Mesenchymal stem cell (in vitro differentiated cells and primary cell): ENCODE measurements at regions not wholly inside any gene's neighbourhood (a gene's known extent, or its start where the extent isn't known, plus 50 kb on each side); places are given as distances from the start of the nearest gene placed in this dataset.

Experiments
- DNase-seq: peaks from one replicate; pipeline ENCODE4 v3.0.0-alpha.2; 2013
- H2AFZ ChIP-seq: one replicate; pipeline ENCODE4 v1.6.1; 2013; ENCODE audit warnings: low read depth, mild to moderate bottlenecking, control low read depth, inconsistent platforms, low read length, moderate library complexity
- H2AK5ac ChIP-seq: 2 replicates; pipeline ENCODE4 v1.6.1; 2013; ENCODE audit warnings: low read length, moderate library complexity, mild to moderate bottlenecking, inconsistent platforms; ENCODE audit not compliant: severe bottlenecking
- H2BK120ac ChIP-seq: one replicate; pipeline ENCODE4 v1.6.1; 2013; ENCODE audit warnings: low read depth, mild to moderate bottlenecking, inconsistent platforms, low read length, moderate library complexity
- H2BK12ac ChIP-seq, 2 experiments: one replicate each; pipeline ENCODE4 v1.6.1; 2013; ENCODE audit warnings: inconsistent platforms in 2 of 2, low read length in 2 of 2, mild to moderate bottlenecking in 2 of 2, moderate library complexity in 2 of 2, control low read depth in 1 of 2
- H2BK15ac ChIP-seq: one replicate; pipeline ENCODE4 v1.6.1; 2013; ENCODE audit warnings: mild to moderate bottlenecking, low read depth, inconsistent platforms; ENCODE audit not compliant: poor library complexity, severe bottlenecking
- H2BK5ac ChIP-seq: 2 replicates; pipeline ENCODE4 v1.6.1; 2013; ENCODE audit warnings: low read depth, mild to moderate bottlenecking, low read length, control low read depth, inconsistent platforms; ENCODE audit not compliant: poor library complexity, severe bottlenecking
- H3K14ac ChIP-seq, 2 experiments: one replicate each; pipeline ENCODE4 v1.6.1; 2013; ENCODE audit warnings: inconsistent platforms in 2 of 2, low read length in 2 of 2, control low read depth in 1 of 2, mild to moderate bottlenecking in 1 of 2, moderate library complexity in 1 of 2
- H3K18ac ChIP-seq, 2 experiments: one replicate each; pipeline ENCODE4 v1.6.1; 2013; ENCODE audit warnings: inconsistent platforms in 2 of 2, low read length in 2 of 2, control low read depth in 1 of 2, low read depth in 1 of 2, mild to moderate bottlenecking in 1 of 2
- H3K23ac ChIP-seq, 2 experiments: one replicate each; pipeline ENCODE4 v1.6.1; 2013; ENCODE audit warnings: inconsistent platforms in 2 of 2, low read length in 2 of 2, mild to moderate bottlenecking in 2 of 2, moderate library complexity in 2 of 2, control low read depth in 1 of 2
- H3K27ac ChIP-seq: 2 replicates; pipeline ENCODE4 v1.5.1; 2013; ENCODE audit warnings: mild to moderate bottlenecking, moderate library complexity, low read length, control low read depth, inconsistent platforms; ENCODE audit not compliant: poor library complexity, severe bottlenecking
- H3K27me3 ChIP-seq, 2 experiments: 2 replicates each; pipeline versions ENCODE4 v1.6.1 to v1.7.0; 2013; ENCODE audit warnings: low read length in 2 of 2, mild to moderate bottlenecking in 2 of 2, moderate library complexity in 2 of 2, control low read depth in 1 of 2, inconsistent platforms in 1 of 2; ENCODE audit not compliant: control insufficient read depth in 1 of 2, insufficient read depth in 1 of 2
- H3K36me3 ChIP-seq, 2 experiments: 2 replicates each; pipeline versions ENCODE4 v1.6.1 to v1.7.0; 2013; ENCODE audit warnings: low read length in 2 of 2, control low read depth in 1 of 2, inconsistent platforms in 1 of 2, low read depth in 1 of 2, mild to moderate bottlenecking in 1 of 2; ENCODE audit not compliant: insufficient read depth in 2 of 2, control insufficient read depth in 1 of 2
- H3K4ac ChIP-seq, 2 experiments: one replicate each; pipeline ENCODE4 v1.6.1; 2013; ENCODE audit warnings: inconsistent platforms in 2 of 2, low read length in 2 of 2, mild to moderate bottlenecking in 2 of 2, moderate library complexity in 2 of 2, control low read depth in 1 of 2, low read depth in 1 of 2
- H3K4me1 ChIP-seq: 2 replicates; pipeline ENCODE4 v1.6.1; 2013; ENCODE audit warnings: low read depth, low read length, control low read depth; ENCODE audit not compliant: control insufficient read depth, insufficient read depth
- H3K4me2 ChIP-seq: 2 replicates; pipeline ENCODE4 v1.6.1; 2013; ENCODE audit warnings: low read length, mild to moderate bottlenecking, inconsistent platforms; ENCODE audit not compliant: poor library complexity, severe bottlenecking
- H3K4me3 ChIP-seq, 2 experiments: 2 replicates each; pipeline versions ENCODE4 v1.5.1 to v1.7.0; 2013; ENCODE audit warnings: low read length in 2 of 2, mild to moderate bottlenecking in 2 of 2, control low read depth in 1 of 2, low read depth in 1 of 2; ENCODE audit not compliant: insufficient read depth in 1 of 2
- H3K79me1 ChIP-seq: replicated peaks from 2 replicates; pipeline ENCODE4 v1.6.1; 2013; ENCODE audit warnings: mild to moderate bottlenecking, control low read depth, low read length, inconsistent platforms; ENCODE audit not compliant: poor library complexity, severe bottlenecking
- H3K9ac ChIP-seq: 2 replicates; pipeline ENCODE4 v1.7.0; 2013; ENCODE audit warnings: mild to moderate bottlenecking, low read length, moderate library complexity
- H3K9me3 ChIP-seq: 2 replicates; pipeline ENCODE4 v1.7.0; 2013; ENCODE audit warnings: mild to moderate bottlenecking, low read length; ENCODE audit not compliant: control insufficient read depth
- H4K8ac ChIP-seq: one replicate; pipeline ENCODE4 v1.6.1; 2013; ENCODE audit warnings: inconsistent platforms, mild to moderate bottlenecking, low read length, moderate library complexity
- H4K91ac ChIP-seq: one replicate; pipeline ENCODE4 v1.6.1; 2013; ENCODE audit warnings: mild to moderate bottlenecking, low read length, inconsistent platforms
- WGBS: methylation state at CpG from one replicate; pipeline ENCODE4 v1.1.7; 2013; ENCODE audit warnings: mixed read lengths; 5-methylcytosine and 5-hydroxymethylcytosine counted together

DNA sequence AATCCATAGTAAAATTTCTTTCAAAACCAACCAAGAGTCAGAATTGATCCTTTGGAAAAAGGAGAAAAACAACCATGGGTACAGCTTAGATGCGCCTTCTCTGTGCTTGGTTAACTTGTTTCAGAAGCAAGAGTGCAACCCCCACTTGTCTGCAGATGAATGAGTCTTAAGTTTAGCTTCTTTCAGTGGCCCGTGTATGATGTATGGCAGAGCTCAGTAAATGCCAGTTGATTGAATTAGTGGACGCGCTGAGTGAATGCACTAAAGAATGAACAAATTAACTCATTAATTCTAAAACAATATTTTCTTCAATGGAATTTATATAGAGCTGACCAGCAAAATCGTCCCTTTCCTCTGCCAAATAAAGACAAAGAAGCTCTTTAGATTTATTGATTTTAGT, 67.0 kb upstream of the ARHGEF3 start:
- no peak overlapping the region for H3K4ac ChIP-seq
- no peaks in the 10 kb centered on the region for H3K4me1 ChIP-seq
- no peak overlapping the region for H2BK5ac ChIP-seq
- no peak overlapping the region for H2BK120ac ChIP-seq
- no peak overlapping the region for H3K4me3 ChIP-seq
- no peak overlapping the region for H3K4me2 ChIP-seq
- no peak overlapping the region for H3K9ac ChIP-seq
- no peak for DNase-seq
- H3K27me3 ChIP-seq = no peaks in the 10 kb centered on the region
- no peaks in the 10 kb centered on the region for H3K9me3 ChIP-seq
- H3K23ac ChIP-seq = no peak overlapping the region
- H3K36me3 ChIP-seq = no peaks in the 10 kb centered on the region
- H2BK15ac ChIP-seq = no peak overlapping the region
- H4K8ac ChIP-seq = no peak overlapping the region
- no peak overlapping the region for H4K91ac ChIP-seq
- H2AFZ ChIP-seq = no peak overlapping the region
- no peak overlapping the region for H2AK5ac ChIP-seq
- H2BK12ac ChIP-seq = no peak overlapping the region
- WGBS = 94% methylated on average over 1 of the region's 5 CpGs
- H3K14ac ChIP-seq = no peak overlapping the region
- no peak overlapping the region for H3K18ac ChIP-seq
- no peak overlapping the region for H3K27ac ChIP-seq
- H3K79me1 ChIP-seq = no peaks in the 10 kb centered on the region

- 98% methylated on average over 4 of the region's 4 CpGs for WGBS
- H2AK5ac ChIP-seq = no peak overlapping the region
- H4K91ac ChIP-seq = no peak overlapping the region
- no peak overlapping the region for H3K4me2 ChIP-seq
- no peak overlapping the region for H3K4ac ChIP-seq
- H3K27ac ChIP-seq = no peak overlapping the region
- no peak overlapping the region for H2BK12ac ChIP-seq
- no peak for DNase-seq
- no peak overlapping the region for H2BK5ac ChIP-seq
- no peak overlapping the region for H3K23ac ChIP-seq
- no peak overlapping the region for H2BK120ac ChIP-seq
- no peaks in the 10 kb centered on the region for H3K36me3 ChIP-seq
- H3K27me3 ChIP-seq = no peaks in the 10 kb centered on the region
- H3K9me3 ChIP-seq = no peaks in the 10 kb centered on the region
- H3K9ac ChIP-seq = no peak overlapping the region
- no peaks in the 10 kb centered on the region for H3K79me1 ChIP-seq
- no peak overlapping the region for H3K4me3 ChIP-seq
- H4K8ac ChIP-seq = no peak overlapping the region
- peaks cover 1% of the 10 kb centered on the region for H3K4me1 ChIP-seq
- no peak overlapping the region for H3K18ac ChIP-seq
- no peak overlapping the region for H3K14ac ChIP-seq
- no peak overlapping the region for H2BK15ac ChIP-seq
- H2AFZ ChIP-seq = no peak overlapping the region
Measured at GRCh38 chr3:56867671-56868070, 65.9 kb upstream of the ARHGEF3 start.

GRCh38 chr3:56864918-56865524, 63.3 kb upstream of the ARHGEF3 start:
- Histone ChIP-seq H3K9me3 (no peaks in the 10 kb centered on the region), H3K27ac (no peak overlapping the region), H2BK120ac (no peak overlapping the region), H3K14ac (no peak overlapping the region), H2AFZ (no peak overlapping the region), H3K4me2 (no peak overlapping the region), H2BK5ac (no peak overlapping the region), H3K79me1 (no peaks in the 10 kb centered on the region), H2BK12ac (no peak overlapping the region), H4K8ac (no peak overlapping the region), H3K27me3 (peaks cover 0 to 6% of the 10 kb centered on the region in 2 experiments), H4K91ac (no peak overlapping the region), H2BK15ac (no peak overlapping the region), H3K36me3 (no peaks in the 10 kb centered on the region), H3K4me1 (peaks cover 4% of the 10 kb centered on the region), H3K4ac (no peak overlapping the region), H3K23ac (no peak overlapping the region), H3K9ac (no peak overlapping the region), H3K18ac (no peak overlapping the region), H3K4me3 (no peak overlapping the region), H2AK5ac (no peak overlapping the region)
- WGBS = 96% methylated on average over 5 of the region's 6 CpGs
- no peak for DNase-seq

- Histone ChIP-seq H3K36me3 (no peaks in the 10 kb centered on the region), H3K4ac (no peak overlapping the region), H2BK12ac (peak overlapping the region in 1 of 2 experiments; percentile 39), H2BK15ac (peak overlapping the region; percentile 36), H3K79me1 (no peaks in the 10 kb centered on the region), H2AFZ (no peak overlapping the region), H2BK5ac (no peak overlapping the region), H2BK120ac (no peak overlapping the region), H3K4me3 (no peak overlapping the region), H3K4me2 (no peak overlapping the region), H4K91ac (no peak overlapping the region), H3K27ac (no peak overlapping the region), H3K27me3 (peaks cover 0 to 6% of the 10 kb centered on the region in 2 experiments), H3K9me3 (no peaks in the 10 kb centered on the region), H3K18ac (no peak overlapping the region), H3K9ac (no peak overlapping the region), H3K23ac (no peak overlapping the region), H2AK5ac (no peak overlapping the region), H3K4me1 (peaks cover 4% of the 10 kb centered on the region), H4K8ac (no peak overlapping the region), H3K14ac (no peak overlapping the region)
- DNase-seq = no peak
Measured at GRCh38 chr3:56864090-56864489, 62.3 kb upstream of the ARHGEF3 start.
